ENCODE measurements at regions not wholly inside any gene's neighbourhood (a gene's known extent, or its start where the extent isn't known, plus 50 kb on each side); places are given as distances from the start of the nearest gene placed in this dataset.

GRCh38 chr16:79480056-79480455, 120.5 kb downstream of the MAF start:
- no peak for TF ChIP-seq GATA2 (IDR thresholded peaks at IDR 0.05; ENCODE audit: low read depth, low read length)
- no peak for TF ChIP-seq GATA3 (IDR thresholded peaks at IDR 0.05; ENCODE audit: low read depth, low read length)

- TF ChIP-seq GATA2 (IDR thresholded peaks at IDR 0.05; ENCODE audit: low read depth, low read length), result no peak
- no peak for TF ChIP-seq GATA3 (IDR thresholded peaks at IDR 0.05; ENCODE audit: low read depth, low read length)
Observed at GRCh38 chr16:79476580-79476979, 124.0 kb downstream of the MAF start.

GRCh38 chr16:79475841-79476240, 124.7 kb downstream of the MAF start:
- no peak for TF ChIP-seq GATA2 (IDR thresholded peaks at IDR 0.05; ENCODE audit: low read depth, low read length)
- no peak for TF ChIP-seq GATA3 (IDR thresholded peaks at IDR 0.05; ENCODE audit: low read depth, low read length)

- no peak for TF ChIP-seq GATA3 (IDR thresholded peaks at IDR 0.05; ENCODE audit: low read depth, low read length)
Observed at GRCh38 chr16:79473456-79473855, 127.1 kb downstream of the MAF start.

- TF ChIP-seq GATA3 (IDR thresholded peaks at IDR 0.05; ENCODE audit: low read depth, low read length) (no peak), GATA2 (IDR thresholded peaks at IDR 0.05; ENCODE audit: low read depth, low read length) (no peak)
Observed at GRCh38 chr16:79472426-79472825, 128.1 kb downstream of the MAF start.

GRCh38 chr16:79469999-79470398, 130.5 kb downstream of the MAF start:
- TF ChIP-seq GATA2 (IDR thresholded peaks at IDR 0.05; ENCODE audit: low read depth, low read length), result no peak
- no peak for TF ChIP-seq GATA3 (IDR thresholded peaks at IDR 0.05; ENCODE audit: low read depth, low read length)

GRCh38 chr16:79468631-79469030, 131.9 kb downstream of the MAF start:
- no peak for TF ChIP-seq GATA2 (IDR thresholded peaks at IDR 0.05; ENCODE audit: low read depth, low read length)
- no peak for TF ChIP-seq GATA3 (IDR thresholded peaks at IDR 0.05; ENCODE audit: low read depth, low read length)

- no peak for TF ChIP-seq GATA2 (IDR thresholded peaks at IDR 0.05; ENCODE audit: low read depth, low read length)
- no peak for TF ChIP-seq GATA3 (IDR thresholded peaks at IDR 0.05; ENCODE audit: low read depth, low read length)
Observed at GRCh38 chr16:79468121-79468552, 132.4 kb downstream of the MAF start.

- no peak for TF ChIP-seq GATA2 (IDR thresholded peaks at IDR 0.05; ENCODE audit: low read depth, low read length)
- TF ChIP-seq GATA3 (IDR thresholded peaks at IDR 0.05; ENCODE audit: low read depth, low read length), result no peak
Observed at GRCh38 chr16:79466111-79466510, 134.4 kb downstream of the MAF start.

GRCh38 chr16:79463841-79464240, 136.7 kb downstream of the MAF start:
- no peak for TF ChIP-seq GATA2 (IDR thresholded peaks at IDR 0.05; ENCODE audit: low read depth, low read length)
- TF ChIP-seq GATA3 (IDR thresholded peaks at IDR 0.05; ENCODE audit: low read depth, low read length), result no peak

GRCh38 chr16:79456036-79456435, 144.5 kb downstream of the MAF start:
- TF ChIP-seq GATA2 (IDR thresholded peaks at IDR 0.05; ENCODE audit: low read depth, low read length) (no peak), GATA3 (IDR thresholded peaks at IDR 0.05; ENCODE audit: low read depth, low read length) (no peak)

GRCh38 chr16:79452671-79453070, 147.9 kb downstream of the MAF start:
- TF ChIP-seq GATA2 (IDR thresholded peaks at IDR 0.05; ENCODE audit: low read depth, low read length), result no peak
- no peak for TF ChIP-seq GATA3 (IDR thresholded peaks at IDR 0.05; ENCODE audit: low read depth, low read length)

- no peak for TF ChIP-seq GATA3 (IDR thresholded peaks at IDR 0.05; ENCODE audit: low read depth, low read length)
- TF ChIP-seq GATA2 (IDR thresholded peaks at IDR 0.05; ENCODE audit: low read depth, low read length), result no peak
Observed at GRCh38 chr16:79451196-79451816, 149.2 kb downstream of the MAF start.

- TF ChIP-seq GATA3 (IDR thresholded peaks at IDR 0.05; ENCODE audit: low read depth, low read length), result no peak
- TF ChIP-seq GATA2 (IDR thresholded peaks at IDR 0.05; ENCODE audit: low read depth, low read length), result no peak
Observed at GRCh38 chr16:79449900-79450299, 150.6 kb downstream of the MAF start.

- TF ChIP-seq GATA3 (IDR thresholded peaks at IDR 0.05; ENCODE audit: low read depth, low read length) (no peak), GATA2 (IDR thresholded peaks at IDR 0.05; ENCODE audit: low read depth, low read length) (no peak)
Observed at GRCh38 chr16:79449067-79449769, 151.3 kb downstream of the MAF start.
